ENCODE measurements at regions not wholly inside any gene's neighbourhood (a gene's known extent, or its start where the extent isn't known, plus 50 kb on each side); places are given as distances from the start of the nearest gene placed in this dataset.

DNA sequence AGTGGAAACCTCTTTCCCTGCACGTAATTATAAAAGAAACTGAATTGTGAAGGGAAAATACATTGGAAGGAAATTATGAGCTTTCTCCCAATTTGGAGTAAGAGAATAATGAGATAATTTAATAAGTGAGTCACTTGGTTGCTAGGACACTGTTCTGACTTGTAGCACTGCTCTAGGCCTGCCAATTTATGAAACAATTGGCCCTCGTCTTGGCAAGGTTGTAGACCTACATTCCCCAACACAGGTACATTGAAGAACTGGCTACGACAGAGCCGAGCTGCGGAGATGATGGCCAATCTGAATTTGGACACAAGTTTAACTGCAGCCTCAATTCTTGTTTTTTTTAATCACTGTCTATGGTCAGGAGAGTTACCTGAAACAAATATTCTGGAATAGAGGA is 674.1 kb downstream of the MECOM start:
- TF ChIP-seq CTCF (IDR thresholded peaks at IDR 0.05) = no peak
- no peak for TF ChIP-seq POLR2A (IDR thresholded peaks at IDR 0.05)

All from right lobe of liver (tissue), 4 donors.